Loucy (cell line): ENCODE measurements at regions not wholly inside any gene's neighbourhood (a gene's known extent, or its start where the extent isn't known, plus 50 kb on each side); places are given as distances from the start of the nearest gene placed in this dataset.

ENCODE experiments used
- H2AFZ ChIP-seq: fragments of 200-600 bp; sonication (generic); 2 replicates; pipeline ENCODE4 v1.6.0; 2016; ENCODE audit warnings: antibody characterized with exemption, mild to moderate bottlenecking, low read length, moderate library complexity
- H3F3A ChIP-seq: fragments of 200-600 bp; 2 replicates; pipeline ENCODE4 v1.6.0; 2016; ENCODE audit warnings: antibody characterized with exemption, low read depth, mild to moderate bottlenecking
- H3K27me3 ChIP-seq: fragments of 200-600 bp; sonication (generic); 2 replicates; pipeline ENCODE4 v1.6.1; 2014; ENCODE audit warnings: low read length, mild to moderate bottlenecking; ENCODE audit not compliant: insufficient read depth, poor library complexity, severe bottlenecking
- H3K36me3 ChIP-seq: fragments of 200-600 bp; sonication (generic); 2 replicates; pipeline ENCODE4 v1.6.1; 2016; ENCODE audit warnings: low read length; ENCODE audit not compliant: insufficient read depth
- H3K4me1 ChIP-seq: fragments of 200-600 bp; sonication (generic); 2 replicates; pipeline ENCODE4 v1.5.1; 2014; ENCODE audit warnings: low read length, mild to moderate bottlenecking; ENCODE audit not compliant: insufficient read depth, poor library complexity, severe bottlenecking
- H3K4me2 ChIP-seq: fragments of 200-600 bp; sonication (generic); 2 replicates; pipeline ENCODE4 v1.6.0; 2014; ENCODE audit warnings: antibody characterized with exemption, low read length, low read depth, mild to moderate bottlenecking; ENCODE audit not compliant: poor library complexity, severe bottlenecking
- H3K4me3 ChIP-seq: fragments of 200-600 bp; sonication (generic); 2 replicates; pipeline ENCODE4 v1.5.1; 2014; ENCODE audit warnings: low read length, mild to moderate bottlenecking, mixed read lengths; ENCODE audit not compliant: poor library complexity, severe bottlenecking
- H3K79me2 ChIP-seq: fragments of 200-600 bp; sonication (generic); 2 replicates; pipeline ENCODE4 v1.6.1; 2014; ENCODE audit warnings: low read length; ENCODE audit not compliant: insufficient read depth
- H3K9ac ChIP-seq: fragments of 200-600 bp; sonication (generic); 2 replicates; pipeline ENCODE4 v1.6.0; 2014; ENCODE audit warnings: mild to moderate bottlenecking, low read depth, low read length, moderate library complexity; ENCODE audit not compliant: poor library complexity, severe bottlenecking
- H3K9me2 ChIP-seq: fragments of 200-600 bp; sonication (generic); replicated peaks from 2 replicates; pipeline ENCODE4 v1.6.1; 2016; ENCODE audit warnings: low read depth, low read length, mixed read lengths
- H3K9me3 ChIP-seq: fragments of 200-600 bp; sonication (generic); 2 replicates; pipeline ENCODE4 v1.6.1; 2014; ENCODE audit warnings: mild to moderate bottlenecking, antibody characterized with exemption, low read length, low read depth; ENCODE audit not compliant: insufficient read depth
- H4K20me1 ChIP-seq: fragments of 200-600 bp; sonication (generic); 2 replicates; pipeline ENCODE4 v1.6.0; 2014; ENCODE audit warnings: antibody characterized with exemption, low read length, mild to moderate bottlenecking; ENCODE audit not compliant: insufficient read depth, poor library complexity, severe bottlenecking
- EZH2phosphoT487 ChIP-seq: fragments of 200-600 bp; IDR thresholded peaks from 2 replicates; pipeline ENCODE4 v1.6.1; 2018; ENCODE audit warnings: antibody characterized with exemption, mild to moderate bottlenecking, moderate library complexity, borderline replicate concordance
- TF ChIP-seq, protein P1 (sequence below): fragments of 200-600 bp; sonication (generic); conservative IDR thresholded peaks from 2 replicates; pipeline ENCODE4 v1.5.1; 2014; ENCODE audit warnings: mild to moderate bottlenecking, antibody characterized with exemption, low read length

DNA sequence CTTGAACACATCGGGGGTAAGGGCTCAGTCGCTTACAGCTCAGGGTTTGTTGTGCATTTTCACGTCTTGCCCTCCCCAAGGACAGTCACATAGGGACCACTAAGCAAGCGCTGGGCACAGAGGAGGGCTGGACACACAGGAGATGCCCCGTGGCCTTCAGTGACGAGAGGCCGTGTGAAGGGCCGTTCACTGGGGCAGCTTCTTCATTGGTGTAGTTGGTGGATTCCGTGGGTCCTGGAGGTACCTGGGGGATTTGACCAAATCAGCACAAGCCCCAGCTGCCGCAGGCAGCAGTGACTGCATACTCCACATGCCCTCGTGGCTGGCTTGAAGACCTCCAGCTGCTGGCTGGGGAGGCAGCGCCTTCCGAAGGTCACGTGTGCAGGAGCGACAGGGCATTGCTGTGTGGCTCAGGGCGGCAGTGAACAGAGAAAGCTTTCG, 100.8 kb upstream of the C1orf174 start:
- TF ChIP-seq, protein P1, sequence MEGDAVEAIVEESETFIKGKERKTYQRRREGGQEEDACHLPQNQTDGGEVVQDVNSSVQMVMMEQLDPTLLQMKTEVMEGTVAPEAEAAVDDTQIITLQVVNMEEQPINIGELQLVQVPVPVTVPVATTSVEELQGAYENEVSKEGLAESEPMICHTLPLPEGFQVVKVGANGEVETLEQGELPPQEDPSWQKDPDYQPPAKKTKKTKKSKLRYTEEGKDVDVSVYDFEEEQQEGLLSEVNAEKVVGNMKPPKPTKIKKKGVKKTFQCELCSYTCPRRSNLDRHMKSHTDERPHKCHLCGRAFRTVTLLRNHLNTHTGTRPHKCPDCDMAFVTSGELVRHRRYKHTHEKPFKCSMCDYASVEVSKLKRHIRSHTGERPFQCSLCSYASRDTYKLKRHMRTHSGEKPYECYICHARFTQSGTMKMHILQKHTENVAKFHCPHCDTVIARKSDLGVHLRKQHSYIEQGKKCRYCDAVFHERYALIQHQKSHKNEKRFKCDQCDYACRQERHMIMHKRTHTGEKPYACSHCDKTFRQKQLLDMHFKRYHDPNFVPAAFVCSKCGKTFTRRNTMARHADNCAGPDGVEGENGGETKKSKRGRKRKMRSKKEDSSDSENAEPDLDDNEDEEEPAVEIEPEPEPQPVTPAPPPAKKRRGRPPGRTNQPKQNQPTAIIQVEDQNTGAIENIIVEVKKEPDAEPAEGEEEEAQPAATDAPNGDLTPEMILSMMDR, result no peak
- no peak for TF ChIP-seq EZH2phosphoT487
- no peak overlapping the region for H3K4me3 ChIP-seq
- H4K20me1 ChIP-seq, result no peaks in the 10 kb centered on the region
- H2AFZ ChIP-seq, result no peak overlapping the region
- H3K9me3 ChIP-seq, result peaks cover 2% of the 10 kb centered on the region; the same call in 1 of the 2 replicates
- no peak overlapping the region for H3K9ac ChIP-seq
- H3K79me2 ChIP-seq, result no peaks in the 10 kb centered on the region
- H3K36me3 ChIP-seq, result no peaks in the 10 kb centered on the region
- no peaks in the 10 kb centered on the region for H3K4me1 ChIP-seq
- no peak overlapping the region for H3K4me2 ChIP-seq
- no peaks in the 10 kb centered on the region for H3K27me3 ChIP-seq
- no peaks in the 10 kb centered on the region for H3F3A ChIP-seq
- no peaks in the 10 kb centered on the region for H3K9me2 ChIP-seq

DNA sequence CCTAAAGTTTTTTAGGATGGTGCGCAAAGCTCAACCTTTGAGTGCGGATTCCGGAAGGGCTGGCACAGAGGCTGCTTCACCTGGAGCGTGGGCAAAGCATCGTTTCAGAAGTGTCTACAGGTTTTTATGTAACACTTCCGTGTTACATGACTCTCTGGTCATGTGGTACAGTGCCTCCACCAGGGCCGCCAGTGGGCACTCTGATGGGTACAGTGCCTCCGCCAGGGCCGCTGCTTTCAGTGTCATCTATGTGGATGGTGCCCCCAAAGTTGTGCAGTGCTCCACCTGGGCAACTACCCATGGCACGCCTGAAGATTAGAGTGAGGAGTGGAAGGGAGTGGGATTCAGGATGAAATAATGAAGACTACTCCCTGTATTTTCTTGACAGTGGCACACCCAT, 101.4 kb upstream of the C1orf174 start:
- Histone ChIP-seq H3K79me2 (no peaks in the 10 kb centered on the region), H3K4me2 (no peak overlapping the region), H3K36me3 (no peaks in the 10 kb centered on the region), H3K4me3 (no peak overlapping the region), H3K27me3 (no peaks in the 10 kb centered on the region), H3K9me3 (peaks cover 2% of the 10 kb centered on the region; the same call in 1 of the 2 replicates), H3K9me2 (no peaks in the 10 kb centered on the region), H2AFZ (no peak overlapping the region), H3F3A (no peaks in the 10 kb centered on the region), H3K4me1 (no peaks in the 10 kb centered on the region), H4K20me1 (no peaks in the 10 kb centered on the region), H3K9ac (no peak overlapping the region)
- TF ChIP-seq, protein P1, result no peak
- no peak for TF ChIP-seq EZH2phosphoT487

DNA sequence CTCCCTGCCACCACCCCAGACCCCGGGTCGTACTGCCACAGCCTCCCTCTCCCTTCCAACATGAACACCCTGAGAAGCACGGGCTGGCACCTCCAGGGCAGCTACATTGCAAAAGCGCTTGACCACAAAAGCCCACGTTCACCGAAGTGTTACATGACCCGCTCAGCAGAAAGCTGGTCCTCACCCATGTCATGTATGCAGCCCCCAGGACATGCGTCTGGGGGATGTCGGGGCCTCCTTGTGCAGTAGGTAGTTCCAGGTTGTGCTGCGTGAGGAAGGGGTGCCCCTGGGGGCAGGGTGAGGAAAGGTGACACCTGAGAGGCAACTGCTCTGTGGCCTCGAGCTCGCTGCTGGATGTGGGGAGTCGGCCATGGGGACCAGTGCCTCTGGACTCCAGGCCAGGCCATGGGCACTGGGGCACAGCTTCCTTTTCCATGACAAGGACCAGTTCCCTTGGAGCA, 102.0 kb upstream of the C1orf174 start:
- no peaks in the 10 kb centered on the region for H3K36me3 ChIP-seq
- H4K20me1 ChIP-seq, result no peaks in the 10 kb centered on the region
- H3K4me3 ChIP-seq, result no peak overlapping the region
- TF ChIP-seq, protein P1, result no peak
- no peak for TF ChIP-seq EZH2phosphoT487
- peaks cover 2% of the 10 kb centered on the region; the same call in 1 of the 2 replicates for H3K9me3 ChIP-seq
- no peaks in the 10 kb centered on the region for H3K79me2 ChIP-seq
- H3F3A ChIP-seq, result no peaks in the 10 kb centered on the region
- no peaks in the 10 kb centered on the region for H3K9me2 ChIP-seq
- no peak overlapping the region for H3K4me2 ChIP-seq
- no peaks in the 10 kb centered on the region for H3K4me1 ChIP-seq
- no peaks in the 10 kb centered on the region for H3K27me3 ChIP-seq
- no peak overlapping the region for H3K9ac ChIP-seq
- no peak overlapping the region for H2AFZ ChIP-seq
